Tibial nerve (tissue), 3 donors: ENCODE measurements at regions not wholly inside any gene's neighbourhood (a gene's known extent, or its start where the extent isn't known, plus 50 kb on each side); places are given as distances from the start of the nearest gene placed in this dataset.

Source experiments
- POLR2A ChIP-seq, 2 donors: fragments of 450-650 bp; IDR thresholded peaks; one replicate each; pipeline ENCODE4 v1.6.1; 2017; ENCODE audit warnings: antibody characterized with exemption in 2 of 2, mild to moderate bottlenecking in 2 of 2, moderate library complexity in 2 of 2
- TF ChIP-seq, protein P1 (sequence below), 5 experiments: fragments of 200-600 bp in 3 of 5; fragments of 450-650 bp in 2 of 5; sonication (generic) in 3 of 5; IDR thresholded peaks; one replicate each; pipeline ENCODE4 v1.5.1; 2016 to 2019; ENCODE audit warnings: antibody characterized with exemption in 5 of 5, mild to moderate bottlenecking in 3 of 5, moderate library complexity in 2 of 5

DNA sequence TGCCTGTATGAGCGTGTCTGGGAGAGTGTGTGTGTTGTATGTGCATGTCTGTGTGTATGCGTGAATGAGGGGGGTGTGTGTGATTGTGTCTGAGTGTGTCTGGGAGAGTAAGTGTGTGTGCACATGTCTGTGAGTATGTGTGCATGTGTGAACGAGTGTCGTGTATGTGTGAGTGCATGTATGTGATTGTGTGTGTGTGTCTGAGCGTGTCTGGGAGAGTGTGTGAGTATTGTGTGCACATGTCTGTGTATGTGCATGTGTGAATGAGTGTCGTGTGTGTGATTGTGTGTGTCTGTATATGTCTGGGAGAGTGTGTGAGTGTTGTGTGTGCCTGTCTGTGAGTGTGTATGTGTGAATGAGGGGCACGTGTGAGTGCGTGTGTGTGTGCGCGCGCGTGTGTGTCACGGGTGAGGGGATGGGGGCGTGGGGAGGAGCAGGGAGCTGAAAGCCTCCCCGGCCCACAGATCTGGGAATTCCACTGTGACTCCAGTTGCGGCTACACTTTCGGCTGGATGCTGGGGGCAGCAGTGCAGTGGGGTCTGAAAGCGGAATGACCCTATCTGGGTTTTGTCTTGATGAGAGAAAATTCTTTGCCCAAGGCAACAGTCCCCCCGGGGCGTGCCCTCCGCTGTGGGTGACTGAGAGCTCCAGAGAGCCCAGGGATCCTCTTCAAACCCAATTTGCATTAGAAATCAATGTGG, 138.1 kb upstream of the MED13L start:
- TF ChIP-seq, protein P1, sequence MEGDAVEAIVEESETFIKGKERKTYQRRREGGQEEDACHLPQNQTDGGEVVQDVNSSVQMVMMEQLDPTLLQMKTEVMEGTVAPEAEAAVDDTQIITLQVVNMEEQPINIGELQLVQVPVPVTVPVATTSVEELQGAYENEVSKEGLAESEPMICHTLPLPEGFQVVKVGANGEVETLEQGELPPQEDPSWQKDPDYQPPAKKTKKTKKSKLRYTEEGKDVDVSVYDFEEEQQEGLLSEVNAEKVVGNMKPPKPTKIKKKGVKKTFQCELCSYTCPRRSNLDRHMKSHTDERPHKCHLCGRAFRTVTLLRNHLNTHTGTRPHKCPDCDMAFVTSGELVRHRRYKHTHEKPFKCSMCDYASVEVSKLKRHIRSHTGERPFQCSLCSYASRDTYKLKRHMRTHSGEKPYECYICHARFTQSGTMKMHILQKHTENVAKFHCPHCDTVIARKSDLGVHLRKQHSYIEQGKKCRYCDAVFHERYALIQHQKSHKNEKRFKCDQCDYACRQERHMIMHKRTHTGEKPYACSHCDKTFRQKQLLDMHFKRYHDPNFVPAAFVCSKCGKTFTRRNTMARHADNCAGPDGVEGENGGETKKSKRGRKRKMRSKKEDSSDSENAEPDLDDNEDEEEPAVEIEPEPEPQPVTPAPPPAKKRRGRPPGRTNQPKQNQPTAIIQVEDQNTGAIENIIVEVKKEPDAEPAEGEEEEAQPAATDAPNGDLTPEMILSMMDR (IDR thresholded peaks at IDR 0.05) = no peak
- TF ChIP-seq POLR2A (IDR thresholded peaks at IDR 0.05) = no peak
